Activated T-helper 2 cell treated with anti-CD3 and anti-CD28 coated beads, Interferon-gamma antibody, Interleukin-2, Interleukin-4, amounts not matched to agents 10 μg/mL and 5 μg/mL and 100 μg/mL, durations not matched to agents 14 hours and 24 hours and 36 hours (primary cell): ENCODE measurements at regions not wholly inside any gene's neighbourhood (a gene's known extent, or its start where the extent isn't known, plus 50 kb on each side); places are given as distances from the start of the nearest gene placed in this dataset.
"Not testable (repeated sequence)": the region's sequence is repeated elsewhere in the genome, so short reads cannot be mapped to it uniquely, and the experiment has no call there.

Source experiments
- DNase-seq: peaks from one replicate; pipeline ENCODE4 v3.0.0; 2021; ENCODE audit warnings: low spot score
- H3K27ac Mint-ChIP-seq: one replicate; pipeline ENCODE4 v1.8.0; 2021; ENCODE audit warnings: mixed read lengths
- H3K27me3 Mint-ChIP-seq: one replicate; pipeline ENCODE4 v1.8.0; 2021; ENCODE audit warnings: low read depth, mixed read lengths
- H3K36me3 Mint-ChIP-seq: one replicate; pipeline ENCODE4 v1.8.0; 2021; ENCODE audit warnings: low read depth, mixed read lengths
- H3K4me1 Mint-ChIP-seq: one replicate; pipeline ENCODE4 v1.8.0; 2021; ENCODE audit warnings: low read depth, mixed read lengths
- H3K4me3 Mint-ChIP-seq: one replicate; pipeline ENCODE4 v1.8.0; 2021; ENCODE audit warnings: low read depth, mild to moderate bottlenecking, moderate library complexity, mixed read lengths
- H3K9me3 Mint-ChIP-seq: one replicate; pipeline ENCODE4 v1.8.0; 2021; ENCODE audit warnings: mixed read lengths
- intact Hi-C: fragments of 100-400 bp; cut with micrococcal nuclease; formaldehyde crosslinking; loops from one replicate; pipeline ENCODE4 v1.15.1; 2023

- Mint-ChIP-seq H3K27ac (peak overlapping the region; percentile 71), H3K4me1 (peaks cover 48% of the 10 kb centered on the region), H3K27me3 (no peaks in the 10 kb centered on the region), H3K4me3 (peak overlapping the region; percentile 40), H3K36me3 (peaks cover 3% of the 10 kb centered on the region), H3K9me3 (peaks cover 12% of the 10 kb centered on the region)
- no peak for DNase-seq
- intact Hi-C loops: loop anchor here (1.0 to 5.0 kb wide), 6 partner anchors 9 to 171 kb away; no protein-coding TSS in a partner anchor
Measured at GRCh38 chr1:168408539-168408865, 127.8 kb downstream of the TBX19 start.

GRCh38 chr1:168407832-168408538 is 127.3 kb downstream of the TBX19 start:
- peaks cover 3% of the 10 kb centered on the region for H3K36me3 Mint-ChIP-seq
- no peak for DNase-seq

GRCh38 chr1:168405906-168406549 is 125.4 kb downstream of the TBX19 start:
- intact Hi-C loops: loop anchor here (5.0 kb wide), 2 partner anchors 61 to 169 kb away; no protein-coding TSS in a partner anchor
- peaks cover 3% of the 10 kb centered on the region for H3K36me3 Mint-ChIP-seq
- no peak overlapping the region for H3K27ac Mint-ChIP-seq
- peaks cover 49% of the 10 kb centered on the region for H3K4me1 Mint-ChIP-seq
- DNase-seq: no peak
- no peaks in the 10 kb centered on the region for H3K27me3 Mint-ChIP-seq
- no peak overlapping the region for H3K4me3 Mint-ChIP-seq
- H3K9me3 Mint-ChIP-seq: peaks cover 12% of the 10 kb centered on the region

More at GRCh38 chr1:168407832-168408538, 127.3 kb downstream of the TBX19 start:
- no peaks in the 10 kb centered on the region for H3K27me3 Mint-ChIP-seq
- peak overlapping the region; percentile 71 for H3K27ac Mint-ChIP-seq
- peak overlapping the region; percentile 51 for H3K4me3 Mint-ChIP-seq
- H3K4me1 Mint-ChIP-seq: peaks cover 46% of the 10 kb centered on the region
- intact Hi-C loops: loop anchor here (1.0 to 5.0 kb wide), 6 partner anchors 9 to 171 kb away; no protein-coding TSS in a partner anchor
- H3K9me3 Mint-ChIP-seq: peaks cover 12% of the 10 kb centered on the region

GRCh38 chr1:168403140-168403539 is 122.5 kb downstream of the TBX19 start:
- no peaks in the 10 kb centered on the region for H3K27me3 Mint-ChIP-seq
- no peak overlapping the region for H3K27ac Mint-ChIP-seq
- no peak for DNase-seq
- peaks cover 12% of the 10 kb centered on the region for H3K9me3 Mint-ChIP-seq
- no peak overlapping the region for H3K4me3 Mint-ChIP-seq
- H3K36me3 Mint-ChIP-seq: no peaks in the 10 kb centered on the region
- intact Hi-C loops: no loop called here
- peaks cover 46% of the 10 kb centered on the region for H3K4me1 Mint-ChIP-seq

GRCh38 chr1:168402466-168402865 is 121.8 kb downstream of the TBX19 start:
- H3K36me3 Mint-ChIP-seq, H3K27ac Mint-ChIP-seq, H3K27me3 Mint-ChIP-seq, DNase-seq, intact Hi-C loops, H3K4me3 Mint-ChIP-seq: not testable (repeated sequence)
- peaks cover 11% of the 10 kb centered on the region for H3K9me3 Mint-ChIP-seq
- H3K4me1 Mint-ChIP-seq: peaks cover 43% of the 10 kb centered on the region

- no peak for DNase-seq
- Mint-ChIP-seq H3K4me1 (peaks cover 42% of the 10 kb centered on the region), H3K27ac (no peak overlapping the region), H3K27me3 (no peaks in the 10 kb centered on the region), H3K36me3 (no peaks in the 10 kb centered on the region), H3K4me3 (no peak overlapping the region), H3K9me3 (no peaks in the 10 kb centered on the region)
- intact Hi-C loops: no loop called here
Measured at GRCh38 chr1:168401341-168401740, 120.7 kb downstream of the TBX19 start.

GRCh38 chr1:168400139-168400538 is 119.5 kb downstream of the TBX19 start:
- Mint-ChIP-seq H3K4me3 (no peak overlapping the region), H3K36me3 (no peaks in the 10 kb centered on the region), H3K27me3 (no peaks in the 10 kb centered on the region), H3K9me3 (no peaks in the 10 kb centered on the region), H3K27ac (no peak overlapping the region), H3K4me1 (peaks cover 34% of the 10 kb centered on the region)
- no peak for DNase-seq
- intact Hi-C loops: no loop called here

GRCh38 chr1:168397806-168398205 is 117.1 kb downstream of the TBX19 start:
- Mint-ChIP-seq H3K4me3 (no peak overlapping the region), H3K27me3 (peaks cover 4% of the 10 kb centered on the region), H3K4me1 (peaks cover 39% of the 10 kb centered on the region), H3K9me3 (no peaks in the 10 kb centered on the region), H3K36me3 (no peaks in the 10 kb centered on the region), H3K27ac (no peak overlapping the region)
- no peak for DNase-seq
- intact Hi-C loops: no loop called here

GRCh38 chr1:168396940-168397684 is 116.4 kb downstream of the TBX19 start:
- no peak for DNase-seq
- Mint-ChIP-seq H3K36me3 (no peaks in the 10 kb centered on the region), H3K4me1 (peaks cover 46% of the 10 kb centered on the region), H3K9me3 (no peaks in the 10 kb centered on the region), H3K4me3 (no peak overlapping the region), H3K27ac (no peak overlapping the region), H3K27me3 (peaks cover 4% of the 10 kb centered on the region)
- intact Hi-C loops: no loop called here

GRCh38 chr1:168396508-168396907 is 115.8 kb downstream of the TBX19 start:
- H3K27ac Mint-ChIP-seq: no peak overlapping the region

GRCh38 chr1:168394858-168395257 is 114.2 kb downstream of the TBX19 start:
- Mint-ChIP-seq H3K27ac (no peak overlapping the region), H3K9me3 (peaks cover 2% of the 10 kb centered on the region), H3K4me1 (peaks cover 37% of the 10 kb centered on the region), H3K27me3 (peaks cover 10% of the 10 kb centered on the region), H3K4me3 (no peak overlapping the region), H3K36me3 (no peaks in the 10 kb centered on the region)
- intact Hi-C loops: no loop called here
- DNase-seq: no peak

More at GRCh38 chr1:168396508-168396907, 115.8 kb downstream of the TBX19 start:
- peaks cover 4% of the 10 kb centered on the region for H3K27me3 Mint-ChIP-seq
- intact Hi-C loops: no loop called here
- peaks cover 47% of the 10 kb centered on the region for H3K4me1 Mint-ChIP-seq
- H3K4me3 Mint-ChIP-seq: no peak overlapping the region
- no peaks in the 10 kb centered on the region for H3K9me3 Mint-ChIP-seq
- no peaks in the 10 kb centered on the region for H3K36me3 Mint-ChIP-seq
- no peak for DNase-seq

GRCh38 chr1:168392958-168393549 is 112.4 kb downstream of the TBX19 start:
- Mint-ChIP-seq H3K27me3 (peaks cover 10% of the 10 kb centered on the region), H3K27ac (no peak overlapping the region), H3K4me3 (no peak overlapping the region), H3K36me3 (no peaks in the 10 kb centered on the region), H3K4me1 (peaks cover 23% of the 10 kb centered on the region), H3K9me3 (peaks cover 2% of the 10 kb centered on the region)
- DNase-seq: no peak
- intact Hi-C loops: no loop called here
